PFSK-1 (cell line): ENCODE measurements at regions not wholly inside any gene's neighbourhood (a gene's known extent, or its start where the extent isn't known, plus 50 kb on each side); places are given as distances from the start of the nearest gene placed in this dataset.

Experiments used
- POLR2AphosphoS5 ChIP-seq: IDR thresholded peaks from 2 replicates; pipeline ENCODE4 v1.6.1; 2012; ENCODE audit warnings: low read depth, mild to moderate bottlenecking, control low read depth, low read length, moderate library complexity
- REST ChIP-seq, 2 experiments: IDR thresholded peaks; 2 replicates each; pipeline versions ENCODE4 v1.6.1 to v1.8.0; 2011 to 2012; ENCODE audit warnings: low read depth in 2 of 2, low read length in 2 of 2, control low read depth in 1 of 2, inconsistent platforms in 1 of 2, mild to moderate bottlenecking in 1 of 2, moderate library complexity in 1 of 2; ENCODE audit not compliant: insufficient read depth in 1 of 2
- TAF1 ChIP-seq: IDR thresholded peaks from 2 replicates; pipeline ENCODE4 v1.6.1; 2012; ENCODE audit warnings: low read length, control low read depth, borderline replicate concordance; ENCODE audit not compliant: insufficient read depth

GRCh38 chr7:86207740-86208139, 436.0 kb upstream of the GRM3 start:
- no peak for TF ChIP-seq POLR2AphosphoS5
- no peak for TF ChIP-seq TAF1
- TF ChIP-seq REST (IDR thresholded peaks at IDR 0.05; ENCODE audit: insufficient read depth in 1 of 2, low read depth in 2 of 2, low read length in 2 of 2), result no peak
